Endothelial cell (in vitro differentiated cells): ENCODE measurements at regions not wholly inside any gene's neighbourhood (a gene's known extent, or its start where the extent isn't known, plus 50 kb on each side); places are given as distances from the start of the nearest gene placed in this dataset.

Source experiments
- DNase-seq: peaks from one replicate; pipeline ENCODE4 v3.0.0; 2021; ENCODE audit warnings: low spot score
- H3K27ac Mint-ChIP-seq: one replicate; pipeline ENCODE4 v1.8.0; 2021; ENCODE audit warnings: mixed read lengths, inconsistent platforms; ENCODE audit not compliant: unreplicated experiment
- H3K27me3 Mint-ChIP-seq: one replicate; pipeline ENCODE4 v1.8.0; 2021; ENCODE audit warnings: mild to moderate bottlenecking, moderate library complexity, mixed read lengths, inconsistent platforms; ENCODE audit not compliant: unreplicated experiment
- H3K36me3 Mint-ChIP-seq: one replicate; pipeline ENCODE4 v1.8.0; 2021; ENCODE audit warnings: mild to moderate bottlenecking, low read depth, mixed read lengths, inconsistent platforms; ENCODE audit not compliant: unreplicated experiment
- H3K4me1 Mint-ChIP-seq: one replicate; pipeline ENCODE4 v1.8.0; 2021; ENCODE audit warnings: mild to moderate bottlenecking, mixed read lengths, inconsistent platforms; ENCODE audit not compliant: unreplicated experiment
- H3K4me3 Mint-ChIP-seq: one replicate; pipeline ENCODE4 v1.8.0; 2021; ENCODE audit warnings: mild to moderate bottlenecking, mixed read lengths, inconsistent platforms; ENCODE audit not compliant: unreplicated experiment
- H3K9me3 Mint-ChIP-seq: one replicate; pipeline ENCODE4 v1.8.0; 2021; ENCODE audit warnings: mixed read lengths, inconsistent platforms; ENCODE audit not compliant: unreplicated experiment
- TF ChIP-seq, protein P1 (sequence below): fragments of 200-600 bp; sonication (generic); IDR thresholded peaks from one replicate; pipeline ENCODE4 v1.5.0; 2021; ENCODE audit warnings: antibody characterized with exemption; ENCODE audit not compliant: unreplicated experiment

DNA sequence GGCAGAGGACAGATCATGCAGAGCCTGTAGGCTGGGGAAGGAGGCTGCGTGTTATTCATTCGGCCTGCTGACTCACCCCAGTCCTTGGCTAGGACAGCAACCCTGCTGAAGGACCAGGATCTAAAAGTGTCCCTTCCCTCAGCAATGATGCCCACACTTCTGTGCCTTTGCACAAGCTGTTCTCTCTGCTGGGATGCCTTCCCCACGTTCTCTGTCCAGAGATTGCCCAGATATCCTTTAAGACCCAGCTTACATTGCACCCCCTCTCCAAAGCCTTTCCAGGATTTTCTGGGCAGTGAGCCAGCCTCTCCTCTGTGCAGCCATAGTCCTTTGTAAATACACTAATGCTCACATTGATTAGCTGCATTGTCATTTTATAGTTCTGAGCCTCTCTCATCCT, 99.3 kb upstream of the CHD6 start:
- peaks cover 4% of the 10 kb centered on the region for H3K36me3 Mint-ChIP-seq
- peaks cover 25% of the 10 kb centered on the region for H3K9me3 Mint-ChIP-seq
- H3K27ac Mint-ChIP-seq: no peak overlapping the region
- H3K4me3 Mint-ChIP-seq: no peak overlapping the region
- H3K27me3 Mint-ChIP-seq: peaks cover 5% of the 10 kb centered on the region
- no peak for DNase-seq
- no peaks in the 10 kb centered on the region for H3K4me1 Mint-ChIP-seq
- TF ChIP-seq, protein P1, sequence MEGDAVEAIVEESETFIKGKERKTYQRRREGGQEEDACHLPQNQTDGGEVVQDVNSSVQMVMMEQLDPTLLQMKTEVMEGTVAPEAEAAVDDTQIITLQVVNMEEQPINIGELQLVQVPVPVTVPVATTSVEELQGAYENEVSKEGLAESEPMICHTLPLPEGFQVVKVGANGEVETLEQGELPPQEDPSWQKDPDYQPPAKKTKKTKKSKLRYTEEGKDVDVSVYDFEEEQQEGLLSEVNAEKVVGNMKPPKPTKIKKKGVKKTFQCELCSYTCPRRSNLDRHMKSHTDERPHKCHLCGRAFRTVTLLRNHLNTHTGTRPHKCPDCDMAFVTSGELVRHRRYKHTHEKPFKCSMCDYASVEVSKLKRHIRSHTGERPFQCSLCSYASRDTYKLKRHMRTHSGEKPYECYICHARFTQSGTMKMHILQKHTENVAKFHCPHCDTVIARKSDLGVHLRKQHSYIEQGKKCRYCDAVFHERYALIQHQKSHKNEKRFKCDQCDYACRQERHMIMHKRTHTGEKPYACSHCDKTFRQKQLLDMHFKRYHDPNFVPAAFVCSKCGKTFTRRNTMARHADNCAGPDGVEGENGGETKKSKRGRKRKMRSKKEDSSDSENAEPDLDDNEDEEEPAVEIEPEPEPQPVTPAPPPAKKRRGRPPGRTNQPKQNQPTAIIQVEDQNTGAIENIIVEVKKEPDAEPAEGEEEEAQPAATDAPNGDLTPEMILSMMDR: no peak

DNA sequence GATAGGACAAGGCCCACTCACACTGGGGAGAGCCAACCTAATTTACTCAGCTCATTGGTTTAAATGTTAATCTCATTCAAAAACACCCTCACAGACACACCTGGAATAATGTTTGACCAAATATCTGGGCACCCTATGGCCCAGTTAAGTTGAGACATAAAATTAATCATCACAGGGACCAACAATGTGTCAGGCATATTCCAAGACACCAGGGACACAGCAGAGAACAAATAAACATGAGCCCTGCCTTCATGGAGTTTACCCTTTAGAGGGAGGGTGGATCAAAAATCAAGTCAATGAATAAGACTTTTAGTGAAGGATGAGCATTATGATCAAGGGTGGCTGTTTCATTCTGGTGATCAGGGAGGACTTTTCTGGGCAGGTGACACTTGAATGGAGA, 98.7 kb upstream of the CHD6 start:
- Mint-ChIP-seq H3K4me1 (no peaks in the 10 kb centered on the region), H3K9me3 (peaks cover 21% of the 10 kb centered on the region)
- TF ChIP-seq, protein P1: no peak

DNA sequence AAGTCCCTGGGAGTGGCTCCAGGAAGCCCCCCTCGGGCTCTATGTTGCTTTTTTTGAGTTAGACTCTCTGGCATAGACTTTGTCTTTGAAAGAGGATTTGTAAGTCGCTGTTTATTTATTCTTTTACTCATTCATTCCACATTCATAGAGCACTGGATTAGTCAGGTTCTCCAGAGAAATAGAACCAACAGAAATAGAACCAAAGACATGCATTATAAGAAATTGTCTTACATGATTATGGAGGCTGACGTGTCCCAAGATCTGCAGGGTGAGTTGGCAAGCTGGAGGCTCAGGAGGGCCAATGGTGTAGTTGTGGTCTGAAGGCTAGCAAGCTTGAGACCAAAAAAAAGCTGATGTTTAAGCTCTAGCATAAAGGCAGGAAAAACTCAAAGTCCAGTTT, 98.3 kb upstream of the CHD6 start:
- H3K27me3 Mint-ChIP-seq: peaks cover 3% of the 10 kb centered on the region
- H3K27ac Mint-ChIP-seq: no peak overlapping the region
- H3K4me3 Mint-ChIP-seq: no peak overlapping the region
- no peak for DNase-seq
- TF ChIP-seq, protein P1: no peak
- H3K36me3 Mint-ChIP-seq: peaks cover 4% of the 10 kb centered on the region
- peaks cover 21% of the 10 kb centered on the region for H3K9me3 Mint-ChIP-seq
- no peaks in the 10 kb centered on the region for H3K4me1 Mint-ChIP-seq

More for the DNA sequence above, 98.7 kb upstream of the CHD6 start:
- Mint-ChIP-seq H3K27ac (no peak overlapping the region), H3K27me3 (peaks cover 3% of the 10 kb centered on the region), H3K4me3 (no peak overlapping the region), H3K36me3 (peaks cover 4% of the 10 kb centered on the region)
- no peak for DNase-seq

DNA sequence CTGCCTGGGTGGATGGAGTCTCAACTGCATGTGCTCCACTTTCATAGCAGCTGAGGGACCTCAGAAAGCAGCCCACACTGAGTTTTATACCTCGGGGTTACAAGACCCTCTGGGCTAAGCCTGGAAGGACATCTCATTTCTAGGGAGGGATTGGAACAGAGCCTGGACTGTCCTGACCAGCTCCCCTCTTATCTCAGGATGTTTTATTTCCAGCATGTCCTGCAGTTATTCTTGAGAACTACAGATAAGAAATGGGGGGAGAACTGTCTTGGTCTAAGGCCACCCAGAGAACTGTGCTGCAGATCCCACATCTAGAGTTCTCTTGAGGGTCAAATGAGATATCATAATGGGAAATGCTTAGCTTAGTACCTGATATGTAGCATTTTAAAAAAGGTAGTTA, 97.3 kb upstream of the CHD6 start:
- Mint-ChIP-seq H3K9me3 (peaks cover 21% of the 10 kb centered on the region), H3K4me3 (no peak overlapping the region), H3K4me1 (no peaks in the 10 kb centered on the region), H3K36me3 (peaks cover 4% of the 10 kb centered on the region), H3K27ac (no peak overlapping the region), H3K27me3 (peaks cover 6% of the 10 kb centered on the region)
- TF ChIP-seq, protein P1: no peak
- no peak for DNase-seq

DNA sequence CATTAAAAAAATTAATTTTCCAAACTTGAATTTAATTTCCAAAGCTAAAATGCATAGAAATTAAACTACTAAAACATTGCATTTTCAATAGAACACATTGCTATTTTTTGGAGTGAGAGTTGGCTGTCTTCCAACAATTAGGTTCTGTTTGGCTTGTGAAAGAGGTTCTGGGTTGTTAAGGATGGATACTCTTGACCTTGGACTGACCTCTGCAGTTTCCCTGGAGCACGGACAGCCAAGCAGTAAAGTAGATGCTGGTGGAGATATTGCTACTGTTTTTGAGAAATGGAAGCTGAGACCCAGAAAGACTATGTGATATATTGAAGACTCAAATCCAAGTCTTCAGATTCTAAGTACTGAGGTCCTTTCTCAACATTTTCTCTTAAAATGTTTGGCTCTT, 95.9 kb upstream of the CHD6 start:
- no peak for DNase-seq
- Mint-ChIP-seq H3K9me3 (peaks cover 21% of the 10 kb centered on the region), H3K36me3 (peaks cover 4% of the 10 kb centered on the region), H3K4me3 (no peak overlapping the region), H3K27ac (no peak overlapping the region), H3K27me3 (peaks cover 6% of the 10 kb centered on the region), H3K4me1 (no peaks in the 10 kb centered on the region)
- TF ChIP-seq, protein P1: no peak
